Activated CD8-positive, alpha-beta T cell treated with anti-CD3 and anti-CD28 coated beads for 36 hours (primary cell): ENCODE measurements at regions not wholly inside any gene's neighbourhood (a gene's known extent, or its start where the extent isn't known, plus 50 kb on each side); places are given as distances from the start of the nearest gene placed in this dataset.

Experiments used
- ATAC-seq: fragments of 200-7000 bp; cut with Tn5 transposase; one replicate; pipeline ENCODE4 v1.10.0; 2021; ENCODE audit warnings: mild to moderate bottlenecking, moderate library complexity
- CTCF ChIA-PET: fragments of 350-600 bp; sonication (Branson Sonifier 250); formaldehyde crosslinking; loops from one replicate; lab custom pipeline; 2021; ENCODE audit warnings: antibody characterized with exemption; lab: Charles Lee
- POLR2A ChIA-PET: fragments of 350-600 bp; sonication (Branson Sonifier 250); formaldehyde crosslinking; loops from one replicate; lab custom pipeline; 2021; ENCODE audit warnings: antibody characterized with exemption; lab: Charles Lee
- DNase-seq: peaks from one replicate; pipeline ENCODE4 v3.0.0-alpha.2; 2020
- H3K27ac Mint-ChIP-seq: one replicate; pipeline ENCODE4 v1.8.0; 2021; ENCODE audit warnings: mild to moderate bottlenecking, mixed read lengths
- H3K27me3 Mint-ChIP-seq: one replicate; pipeline ENCODE4 v1.8.0; 2021; ENCODE audit warnings: mixed read lengths
- H3K36me3 Mint-ChIP-seq: one replicate; pipeline ENCODE4 v1.8.0; 2021; ENCODE audit warnings: low read depth, mixed read lengths
- H3K4me1 Mint-ChIP-seq: one replicate; pipeline ENCODE4 v1.8.0; 2021; ENCODE audit warnings: low read depth, mixed read lengths
- H3K4me3 Mint-ChIP-seq: one replicate; pipeline ENCODE4 v1.8.0; 2021; ENCODE audit warnings: mild to moderate bottlenecking, moderate library complexity, mixed read lengths
- H3K9me3 Mint-ChIP-seq: one replicate; pipeline ENCODE4 v1.8.0; 2021; ENCODE audit warnings: mixed read lengths
- intact Hi-C: fragments of 100-400 bp; cut with micrococcal nuclease; formaldehyde crosslinking; loops from one replicate; pipeline ENCODE4 v1.10.0; 2022
- TF ChIP-seq, protein P1 (sequence below): fragments of 200-600 bp; IDR thresholded peaks from one replicate; pipeline ENCODE4 v1.8.0; 2022; ENCODE audit warnings: antibody characterized with exemption, mild to moderate bottlenecking

DNA sequence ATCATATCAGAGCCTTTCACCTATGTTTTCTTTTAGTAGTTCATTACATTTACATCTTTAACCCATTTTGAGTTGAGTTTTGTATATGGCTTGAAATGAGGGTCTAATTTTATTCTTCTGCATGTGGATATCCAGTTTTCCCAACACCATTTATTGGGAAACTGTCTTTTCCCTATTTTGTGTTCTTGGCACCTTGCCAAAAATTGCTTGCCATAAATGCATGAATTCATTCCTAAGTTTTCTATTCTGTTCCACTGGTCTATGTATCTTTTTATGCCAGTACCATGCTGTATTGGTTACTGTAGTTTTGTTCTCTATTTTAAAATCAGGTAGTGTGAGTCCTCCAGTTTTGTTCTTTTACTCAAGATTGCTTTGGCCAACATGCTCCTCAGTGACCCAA lies 144.0 kb upstream of the OBI1 start:
- Mint-ChIP-seq H3K27ac (no peak overlapping the region), H3K27me3 (peaks cover 9% of the 10 kb centered on the region), H3K9me3 (no peaks in the 10 kb centered on the region), H3K4me1 (no peaks in the 10 kb centered on the region), H3K36me3 (no peaks in the 10 kb centered on the region), H3K4me3 (no peak overlapping the region)
- POLR2A ChIA-PET = no interaction called here
- intact Hi-C loops = no loop called here
- no peak for DNase-seq
- ATAC-seq = no peak
- CTCF ChIA-PET = no interaction called here
- TF ChIP-seq, protein P1, sequence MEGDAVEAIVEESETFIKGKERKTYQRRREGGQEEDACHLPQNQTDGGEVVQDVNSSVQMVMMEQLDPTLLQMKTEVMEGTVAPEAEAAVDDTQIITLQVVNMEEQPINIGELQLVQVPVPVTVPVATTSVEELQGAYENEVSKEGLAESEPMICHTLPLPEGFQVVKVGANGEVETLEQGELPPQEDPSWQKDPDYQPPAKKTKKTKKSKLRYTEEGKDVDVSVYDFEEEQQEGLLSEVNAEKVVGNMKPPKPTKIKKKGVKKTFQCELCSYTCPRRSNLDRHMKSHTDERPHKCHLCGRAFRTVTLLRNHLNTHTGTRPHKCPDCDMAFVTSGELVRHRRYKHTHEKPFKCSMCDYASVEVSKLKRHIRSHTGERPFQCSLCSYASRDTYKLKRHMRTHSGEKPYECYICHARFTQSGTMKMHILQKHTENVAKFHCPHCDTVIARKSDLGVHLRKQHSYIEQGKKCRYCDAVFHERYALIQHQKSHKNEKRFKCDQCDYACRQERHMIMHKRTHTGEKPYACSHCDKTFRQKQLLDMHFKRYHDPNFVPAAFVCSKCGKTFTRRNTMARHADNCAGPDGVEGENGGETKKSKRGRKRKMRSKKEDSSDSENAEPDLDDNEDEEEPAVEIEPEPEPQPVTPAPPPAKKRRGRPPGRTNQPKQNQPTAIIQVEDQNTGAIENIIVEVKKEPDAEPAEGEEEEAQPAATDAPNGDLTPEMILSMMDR = no peak

DNA sequence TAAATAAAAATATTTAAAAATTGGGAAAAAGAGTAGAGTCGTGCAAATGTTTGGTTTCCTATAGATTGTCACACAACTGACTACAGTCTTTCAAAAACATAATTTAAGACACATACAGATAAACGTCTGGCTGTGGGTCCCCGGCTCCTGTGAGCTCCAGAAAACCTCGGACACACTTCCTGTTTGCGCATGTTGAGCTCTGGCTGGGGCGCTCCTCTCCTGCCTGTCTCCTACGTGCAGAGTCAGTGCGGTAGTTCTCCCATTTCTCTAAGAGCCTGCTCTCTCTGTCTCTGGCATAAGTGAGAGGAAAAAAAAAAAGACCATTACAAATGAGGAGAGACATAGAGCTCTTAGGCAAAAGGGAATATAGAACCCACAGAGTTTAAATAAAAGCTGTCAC lies 128.2 kb upstream of the OBI1 start:
- Mint-ChIP-seq H3K4me1 (no peaks in the 10 kb centered on the region), H3K9me3 (no peaks in the 10 kb centered on the region), H3K4me3 (no peak overlapping the region), H3K36me3 (no peaks in the 10 kb centered on the region), H3K27ac (no peak overlapping the region), H3K27me3 (peaks cover 4% of the 10 kb centered on the region)
- intact Hi-C loops = no loop called here
- TF ChIP-seq, protein P1 = no peak
- ChIA-PET CTCF (no interaction called here), POLR2A (no interaction called here)
- ATAC-seq = no peak
- DNase-seq = no peak

DNA sequence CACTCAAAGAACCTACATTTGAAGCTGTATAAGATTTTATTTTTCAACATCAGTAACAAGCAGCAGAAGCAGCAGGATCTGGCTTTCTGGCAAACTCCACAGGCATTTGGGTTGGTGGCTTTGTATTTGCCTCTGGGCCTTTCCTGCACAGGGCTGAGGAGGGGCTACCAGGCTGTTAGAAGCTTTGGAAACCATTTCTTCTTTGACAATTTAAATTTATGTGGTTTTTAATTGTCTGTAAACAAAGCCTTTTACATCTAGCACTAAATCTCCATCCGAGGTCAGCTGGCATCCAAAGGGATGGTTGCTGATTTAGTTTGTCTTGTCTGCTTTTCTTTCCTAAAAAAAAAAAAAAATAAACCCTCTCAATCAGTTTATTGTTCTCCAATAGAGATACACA lies 127.5 kb upstream of the OBI1 start:
- no peaks in the 10 kb centered on the region for H3K4me1 Mint-ChIP-seq
- no peak for ATAC-seq

DNA sequence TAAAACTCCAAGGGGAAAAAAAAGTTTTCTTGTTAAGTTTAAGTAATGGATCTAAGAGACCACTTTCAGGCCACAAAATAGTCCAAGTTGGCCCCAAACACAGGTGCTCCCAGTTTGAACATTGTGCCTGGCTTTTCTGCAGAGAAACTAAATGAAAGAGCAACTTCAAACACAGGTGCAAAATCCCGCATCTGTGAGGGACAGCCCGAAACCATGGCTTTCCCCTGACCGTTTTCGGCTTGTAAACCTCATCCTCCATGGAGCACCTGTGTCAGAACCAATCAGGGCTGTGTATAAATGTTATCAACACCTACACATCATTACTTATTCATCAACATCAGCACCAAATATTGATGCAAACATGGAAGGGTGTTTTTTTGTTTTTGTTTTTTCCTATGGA lies 126.8 kb upstream of the OBI1 start:
- ATAC-seq (no peak), DNase-seq (no peak)
- Mint-ChIP-seq H3K4me1 (no peaks in the 10 kb centered on the region), H3K9me3 (no peaks in the 10 kb centered on the region), H3K27me3 (peaks cover 6% of the 10 kb centered on the region), H3K27ac (no peak overlapping the region), H3K4me3 (no peak overlapping the region), H3K36me3 (no peaks in the 10 kb centered on the region)
- TF ChIP-seq, protein P1 = no peak
- ChIA-PET CTCF (no interaction called here), POLR2A (no interaction called here)
- intact Hi-C loops = no loop called here

More for the DNA sequence above, 127.5 kb upstream of the OBI1 start:
- ChIA-PET CTCF (no interaction called here), POLR2A (no interaction called here)
- no peak for DNase-seq
- Mint-ChIP-seq H3K4me3 (no peak overlapping the region), H3K27ac (no peak overlapping the region), H3K36me3 (no peaks in the 10 kb centered on the region), H3K9me3 (no peaks in the 10 kb centered on the region), H3K27me3 (peaks cover 4% of the 10 kb centered on the region)
- intact Hi-C loops = no loop called here
- TF ChIP-seq, protein P1 = no peak

DNA sequence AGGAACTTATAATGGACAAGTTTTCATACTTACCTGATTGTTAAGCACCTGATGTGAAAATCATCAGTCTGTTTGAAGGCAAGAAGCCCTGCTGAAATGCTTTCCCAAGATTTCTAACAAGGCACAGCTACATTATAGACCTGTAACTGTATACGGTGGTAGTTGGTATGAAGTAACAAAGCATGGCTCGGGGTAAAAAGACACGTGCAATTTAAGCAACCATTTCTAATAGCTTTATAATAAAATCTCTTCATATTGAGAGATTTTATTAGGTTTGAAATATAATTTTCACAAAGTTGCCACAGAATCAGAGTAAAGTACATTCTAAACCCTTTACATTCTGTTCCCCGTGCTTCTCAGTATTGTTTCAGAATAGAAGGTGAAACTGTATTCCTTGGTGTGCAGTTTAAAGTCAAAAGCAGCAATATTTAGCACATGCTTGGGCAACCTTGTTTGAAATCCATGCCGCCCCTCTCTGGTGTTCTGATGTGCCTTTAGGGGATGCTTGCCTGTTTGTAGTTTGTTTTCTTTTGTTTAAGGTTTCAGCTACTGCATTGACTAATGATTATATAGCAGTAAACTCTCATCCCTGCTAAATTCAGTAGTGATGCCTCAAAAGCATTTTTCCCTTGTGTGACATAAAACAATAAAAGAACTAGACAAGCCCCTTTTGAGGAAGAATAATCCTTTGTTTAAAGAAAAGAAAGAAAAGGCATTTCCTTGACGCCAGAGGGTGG lies 125.2 kb upstream of the OBI1 start:
- Mint-ChIP-seq H3K4me3 (no peak overlapping the region), H3K27me3 (peaks cover 11% of the 10 kb centered on the region), H3K9me3 (no peaks in the 10 kb centered on the region), H3K4me1 (no peaks in the 10 kb centered on the region), H3K36me3 (no peaks in the 10 kb centered on the region), H3K27ac (no peak overlapping the region)
- POLR2A ChIA-PET = no interaction called here
- ATAC-seq (no peak), DNase-seq (no peak)
- TF ChIP-seq, protein P1 = no peak
- intact Hi-C loops = no loop called here
- CTCF ChIA-PET = interaction anchor here (0.9 kb wide), 1 partner anchor 13 kb away, joined by 3 read pairs; no protein-coding TSS in a partner anchor
